ENCODE measurements at regions not wholly inside any gene's neighbourhood (a gene's known extent, or its start where the extent isn't known, plus 50 kb on each side); places are given as distances from the start of the nearest gene placed in this dataset.

DNA sequence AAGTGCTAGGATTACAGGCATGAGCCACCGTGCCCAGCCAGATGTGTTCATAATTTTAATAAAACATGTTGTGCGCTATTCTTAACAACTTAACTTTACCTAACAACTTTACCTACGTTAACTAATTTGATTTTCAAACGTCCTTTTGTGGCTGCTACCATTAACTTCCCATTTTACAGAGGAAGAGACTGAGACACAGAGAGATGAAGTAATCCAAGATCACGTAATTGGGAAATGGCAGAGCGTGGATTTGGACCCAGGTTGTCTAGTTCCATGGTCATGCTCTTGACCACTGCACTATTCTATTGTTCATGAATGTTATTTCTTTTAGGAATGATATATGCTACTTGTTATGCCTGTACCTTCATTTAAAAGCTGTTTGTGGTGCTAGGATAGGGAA, 80.3 kb upstream of the MTPN start:
- DNase-seq: no peak

DNA sequence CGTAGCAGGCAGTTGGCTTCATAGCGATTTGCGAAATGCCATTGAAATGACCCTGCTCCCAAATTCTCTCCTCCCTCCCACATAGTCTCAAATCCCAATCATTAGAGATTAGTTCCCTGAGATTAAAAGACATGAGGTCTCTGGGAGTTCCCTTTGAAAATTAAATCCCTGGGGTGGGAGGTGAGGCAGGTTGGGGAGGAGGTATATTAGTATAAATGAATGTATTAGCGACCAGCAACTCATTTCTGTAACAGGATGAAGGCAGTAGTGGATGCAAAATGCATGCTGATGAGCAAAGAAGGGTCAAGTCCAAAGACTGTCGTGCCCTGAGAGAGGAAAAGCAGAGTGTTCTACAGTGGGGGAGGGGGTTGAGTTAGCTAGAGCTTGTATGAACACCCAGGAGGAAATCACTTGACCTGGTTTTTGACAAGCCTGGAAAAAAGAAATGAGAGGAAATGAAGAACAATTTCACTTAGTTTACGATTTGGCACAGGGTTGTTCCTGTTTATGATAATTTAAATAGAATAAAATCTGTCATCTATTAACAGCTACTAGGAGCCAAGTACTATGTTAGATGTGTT, 79.6 kb upstream of the MTPN start:
- no peak for DNase-seq

DNA sequence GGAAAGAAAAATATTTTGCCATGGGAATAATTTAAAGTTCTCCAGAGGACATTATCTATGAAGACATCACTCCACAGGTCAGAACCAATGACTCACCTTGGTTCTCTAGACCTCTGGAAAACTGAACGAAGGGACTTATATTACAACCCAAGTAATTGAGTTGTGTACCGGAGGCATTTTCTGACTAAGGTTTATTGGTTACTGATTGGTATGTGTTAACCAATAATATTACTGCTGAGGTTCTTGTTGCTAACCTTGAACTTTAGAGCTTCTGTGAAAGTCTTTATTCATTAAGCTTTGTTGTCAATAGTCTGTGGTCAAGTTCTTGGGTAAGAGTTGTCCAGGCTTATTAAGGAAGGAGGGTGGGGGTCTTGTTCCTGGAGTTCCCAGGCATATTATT, 78.1 kb upstream of the MTPN start:
- no peak for DNase-seq

DNA sequence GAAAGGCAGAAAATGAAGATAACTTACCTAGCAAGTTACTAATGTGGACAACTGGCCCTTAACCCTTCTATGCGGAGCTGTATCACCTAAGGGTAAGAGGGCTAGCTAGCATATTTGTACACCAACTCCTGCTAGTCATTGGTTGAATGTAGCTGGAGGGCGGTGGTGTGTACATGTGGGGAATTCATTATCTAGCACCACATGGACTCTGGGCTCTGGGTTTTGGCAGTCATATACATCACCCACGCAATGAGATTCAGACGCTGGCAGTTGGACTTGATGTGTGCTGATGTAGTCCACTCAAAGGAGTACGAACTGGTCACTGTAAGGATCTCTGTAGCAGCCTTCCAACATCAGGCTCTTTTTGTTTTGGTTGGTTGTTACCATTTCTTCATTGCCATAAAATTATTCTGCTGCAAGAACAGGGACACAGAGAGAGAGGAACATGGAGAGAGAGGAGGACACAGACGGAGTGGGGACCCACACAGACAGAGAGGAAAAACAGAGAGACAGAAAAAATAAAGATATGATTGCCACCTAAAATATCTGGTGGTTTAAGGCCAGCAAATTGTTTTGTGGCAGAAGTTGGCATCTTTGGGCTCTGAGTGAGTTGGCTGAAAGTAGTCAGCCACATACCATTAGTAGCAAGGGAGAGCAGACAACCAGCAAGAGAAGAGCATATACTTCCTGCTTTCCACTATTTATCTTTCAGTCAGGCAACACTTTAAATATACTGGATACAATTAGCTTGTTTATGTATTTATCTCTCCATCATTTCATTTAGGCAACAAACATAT, 76.7 kb upstream of the MTPN start:
- no peak for DNase-seq

- no peak for DNase-seq
Observed at GRCh38 chr7:136051203-136051928, 74.2 kb upstream of the MTPN start.

- no peak for DNase-seq
Observed at GRCh38 chr7:136050462-136050847, 73.3 kb upstream of the MTPN start.

GRCh38 chr7:136049818-136050461, 72.8 kb upstream of the MTPN start:
- no peak for DNase-seq

DNA sequence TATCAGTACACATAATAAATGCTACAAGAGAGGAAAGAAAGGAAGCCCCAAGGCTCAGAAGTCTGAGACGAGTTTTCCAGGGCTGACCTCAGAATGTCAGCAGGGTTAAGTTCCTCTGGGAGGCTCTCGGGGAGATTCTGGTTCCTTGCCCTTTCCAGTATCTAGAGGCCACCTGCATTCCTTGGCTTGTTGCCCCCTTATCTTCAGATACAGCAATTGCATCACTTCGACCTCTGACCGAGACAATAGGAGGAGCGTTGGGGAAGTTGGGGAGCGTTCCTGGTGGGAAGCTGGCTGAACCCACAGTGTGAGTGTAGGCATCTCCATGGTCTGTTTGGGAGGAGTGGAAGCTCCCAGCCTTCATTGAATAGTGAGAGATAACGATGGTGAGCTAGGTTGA, 72.0 kb upstream of the MTPN start:
- no peak for DNase-seq

DNA sequence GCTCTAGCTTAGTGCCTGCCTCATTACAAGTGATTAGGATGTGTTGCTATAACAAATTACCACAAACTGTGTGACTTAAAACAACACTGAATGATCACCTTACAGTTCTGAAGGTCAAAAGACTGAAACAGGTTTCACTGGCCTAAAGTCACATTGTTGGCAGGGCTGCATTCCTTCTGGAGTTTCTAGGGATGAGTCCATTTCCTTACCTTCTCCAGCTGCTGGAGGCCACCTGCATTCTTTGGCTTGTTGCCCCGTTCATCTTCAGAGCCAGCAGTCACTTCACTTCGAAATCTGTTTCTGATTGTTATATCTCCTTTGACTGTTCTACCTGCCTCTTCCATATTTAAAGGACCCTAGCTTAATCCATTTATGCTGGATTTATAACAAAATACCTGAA, 69.4 kb upstream of the MTPN start:
- DNase-seq: no peak

GRCh38 chr7:136045992-136046391, 68.8 kb upstream of the MTPN start:
- no peak for DNase-seq

DNA sequence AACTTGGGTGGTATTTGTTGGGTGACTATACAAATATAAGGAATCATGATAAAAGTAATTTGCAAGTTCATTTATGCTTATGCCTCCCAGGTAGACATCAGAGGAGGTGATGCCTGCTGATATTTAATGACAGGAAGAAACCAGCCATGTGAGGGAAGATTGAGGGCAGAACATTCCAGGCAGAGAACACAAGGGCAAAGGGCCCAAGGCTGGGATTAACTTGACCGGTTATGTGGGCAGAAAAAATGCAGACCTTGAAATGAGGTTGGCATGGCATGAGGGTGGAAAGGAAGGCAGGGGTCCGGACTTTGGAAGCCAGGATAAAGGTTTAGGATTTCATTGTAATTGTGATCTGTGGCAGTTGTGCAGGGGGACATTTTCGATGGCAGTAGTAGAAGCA, 68.0 kb upstream of the MTPN start:
- no peak for DNase-seq

- DNase-seq: no peak
Observed at GRCh38 chr7:136039577-136040345, 62.6 kb upstream of the MTPN start.

DNA sequence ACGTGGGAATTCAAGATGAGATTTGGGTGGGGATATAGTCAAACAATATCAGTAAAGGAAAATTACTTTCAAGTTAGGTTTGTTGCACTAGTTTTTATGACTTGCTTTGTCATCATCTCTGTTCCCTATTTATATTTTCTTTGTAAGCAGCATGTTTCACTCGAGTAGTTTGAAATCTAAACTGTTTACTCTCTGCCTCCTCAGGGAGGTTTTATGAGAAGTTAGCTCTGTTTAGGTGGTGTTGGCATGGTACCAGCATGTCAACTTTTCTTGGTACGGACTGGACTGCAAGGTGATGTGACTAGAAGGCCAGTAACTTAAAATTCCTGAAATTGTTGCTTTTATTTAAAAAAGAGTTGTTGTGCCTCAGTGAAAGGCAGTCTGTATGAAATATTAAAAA, 59.2 kb upstream of the MTPN start:
- DNase-seq: no peak

DNA sequence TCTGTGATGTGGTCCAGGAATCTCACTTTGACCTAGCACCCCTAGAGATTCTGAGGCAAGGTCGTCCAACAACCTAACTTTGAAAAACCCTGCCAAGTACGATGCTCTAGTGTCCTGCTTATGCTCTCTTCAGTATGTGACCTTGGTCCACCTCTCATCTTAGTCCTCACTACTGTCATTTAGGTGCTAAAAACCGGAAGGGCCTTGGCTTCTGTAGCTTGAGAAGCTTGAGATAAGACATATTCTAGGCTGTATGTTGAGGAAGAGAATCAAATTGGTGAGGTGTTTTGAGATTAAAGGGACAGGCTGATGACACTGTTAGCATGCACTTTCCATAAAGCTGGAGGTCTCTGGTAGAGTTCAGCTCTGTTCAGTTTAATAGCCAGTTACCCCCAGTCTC, 57.0 kb upstream of the MTPN start:
- no peak for DNase-seq

- no peak for DNase-seq
Observed at GRCh38 chr7:136033413-136034031, 56.4 kb upstream of the MTPN start.

DNA sequence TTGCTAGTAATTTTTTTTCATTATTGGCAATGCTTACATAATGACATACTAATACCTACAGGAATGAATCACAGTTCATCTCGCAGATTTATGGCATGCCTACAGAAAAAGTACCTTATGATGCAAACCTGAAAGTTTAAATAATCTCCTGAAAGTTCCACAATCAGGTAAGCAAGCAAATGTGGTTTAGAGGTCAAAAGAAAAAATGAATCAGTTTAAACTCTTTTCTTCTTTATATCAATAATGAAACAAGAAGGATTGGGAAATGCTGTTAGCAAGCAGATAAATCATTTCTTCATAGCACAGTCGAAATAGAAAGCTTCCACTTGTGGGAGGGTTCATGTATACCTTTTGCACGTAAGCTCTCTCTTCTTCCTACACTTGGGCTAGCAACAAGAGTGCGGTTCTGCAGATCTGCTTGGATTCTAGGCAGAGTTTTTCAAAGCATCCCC, 53.7 kb upstream of the MTPN start:
- DNase-seq: no peak

DNA sequence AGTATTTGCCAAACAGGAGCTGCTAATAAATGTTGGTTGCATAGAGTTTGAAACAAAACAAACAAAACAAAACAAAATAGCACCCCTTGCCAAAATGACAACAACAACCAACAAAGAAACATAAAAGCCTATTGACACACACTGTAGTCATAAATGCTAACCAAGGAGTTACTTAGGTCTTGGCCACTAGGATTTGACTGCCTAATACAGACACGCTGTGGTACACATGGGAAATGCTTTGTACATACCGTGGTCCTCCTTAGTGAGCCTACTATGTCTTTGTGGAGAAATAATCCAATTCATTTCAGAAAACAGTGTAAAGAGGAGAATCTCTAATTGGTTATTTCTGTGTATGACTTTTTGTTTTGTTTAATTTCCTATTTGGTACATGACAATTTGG, 53.2 kb upstream of the MTPN start:
- no peak for DNase-seq

GRCh38 chr7:136027160-136027559, 50.0 kb upstream of the MTPN start:
- no peak for DNase-seq
